IPS-18c (cell line): ENCODE measurements at regions not wholly inside any gene's neighbourhood (a gene's known extent, or its start where the extent isn't known, plus 50 kb on each side); places are given as distances from the start of the nearest gene placed in this dataset.

Experiments used
- H3K4me3 ChIP-seq: 2 replicates; pipeline ENCODE4 v1.7.0; 2013; ENCODE audit warnings: low read depth, mild to moderate bottlenecking, low read length, moderate library complexity; ENCODE audit not compliant: insufficient read depth
- H3K9me3 ChIP-seq: one replicate; pipeline ENCODE4 v1.6.1; 2013; ENCODE audit warnings: mild to moderate bottlenecking, low read length, moderate library complexity; ENCODE audit not compliant: control insufficient read depth, insufficient read depth

DNA sequence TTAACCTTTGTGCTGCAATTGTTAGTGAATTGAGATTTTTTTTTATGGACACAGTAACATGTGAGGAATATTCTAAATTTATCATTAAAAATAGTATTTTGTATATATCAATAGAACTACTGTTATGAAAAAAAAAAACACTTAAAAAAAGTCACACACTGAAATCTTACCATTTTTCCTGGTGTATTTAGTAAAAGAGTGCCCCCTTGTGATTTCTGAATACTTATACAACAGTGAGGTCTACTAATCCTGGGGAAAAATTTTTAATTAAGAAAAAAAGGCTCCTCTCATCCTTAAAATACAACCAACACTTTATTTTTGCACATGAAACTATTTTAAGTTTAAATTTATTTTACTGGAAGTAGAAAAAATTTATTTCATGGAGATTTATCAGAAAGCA is 56.4 kb upstream of the SPOCK3 start:
- Histone ChIP-seq H3K4me3 (no peak overlapping the region), H3K9me3 (no peaks in the 10 kb centered on the region)

- H3K9me3 ChIP-seq, result no peaks in the 10 kb centered on the region
- H3K4me3 ChIP-seq, result no peak overlapping the region
Observed at GRCh38 chr4:167308876-167309275, 74.6 kb upstream of the SPOCK3 start.

DNA sequence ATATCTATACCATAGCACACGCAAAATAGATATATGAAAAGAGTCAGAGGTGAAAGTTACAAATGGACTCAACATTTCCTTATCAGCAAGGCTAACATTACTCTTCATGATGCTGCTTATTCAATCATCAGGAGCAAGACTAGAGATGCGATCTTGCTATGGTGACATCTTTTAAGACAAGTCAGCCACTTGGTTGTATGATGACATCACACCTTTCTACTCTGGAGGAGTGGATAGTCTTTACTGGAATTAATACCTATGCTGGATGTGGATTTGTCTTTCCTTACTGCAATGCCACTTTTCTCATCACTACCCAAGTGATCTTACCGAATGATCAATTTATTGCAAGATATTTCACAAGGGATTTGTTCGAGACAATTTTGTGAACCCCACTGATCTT is 87.0 kb upstream of the SPOCK3 start:
- no peaks in the 10 kb centered on the region for H3K9me3 ChIP-seq
- H3K4me3 ChIP-seq, result no peak overlapping the region

- Histone ChIP-seq H3K9me3 (no peaks in the 10 kb centered on the region), H3K4me3 (no peak overlapping the region)
Observed at GRCh38 chr4:167339781-167340180, 105.5 kb upstream of the SPOCK3 start.

DNA sequence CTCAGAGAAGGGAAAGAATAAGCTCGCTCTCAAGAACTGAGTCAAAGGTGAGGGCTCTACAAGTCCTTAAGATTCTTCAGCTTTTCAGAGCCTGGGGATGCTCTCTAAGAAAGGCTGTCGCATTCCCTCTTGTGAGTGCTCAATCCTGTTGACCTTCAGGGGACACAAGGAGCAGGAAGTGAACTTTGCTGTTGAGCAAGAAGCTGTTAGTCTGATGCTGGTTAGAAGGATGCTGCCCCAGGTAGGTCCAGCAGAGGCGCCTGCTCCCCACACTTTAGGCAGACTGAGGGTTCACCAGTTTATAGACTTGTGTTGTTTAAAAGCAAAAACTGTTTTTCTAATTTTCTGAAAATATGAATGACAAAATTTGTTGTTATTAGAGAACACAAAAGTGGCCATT is 125.4 kb upstream of the SPOCK3 start:
- no peak overlapping the region for H3K4me3 ChIP-seq
- H3K9me3 ChIP-seq, result no peaks in the 10 kb centered on the region

- Histone ChIP-seq H3K9me3 (no peaks in the 10 kb centered on the region), H3K4me3 (no peak overlapping the region)
Observed at GRCh38 chr4:167379076-167379835, 145.0 kb upstream of the SPOCK3 start.

DNA sequence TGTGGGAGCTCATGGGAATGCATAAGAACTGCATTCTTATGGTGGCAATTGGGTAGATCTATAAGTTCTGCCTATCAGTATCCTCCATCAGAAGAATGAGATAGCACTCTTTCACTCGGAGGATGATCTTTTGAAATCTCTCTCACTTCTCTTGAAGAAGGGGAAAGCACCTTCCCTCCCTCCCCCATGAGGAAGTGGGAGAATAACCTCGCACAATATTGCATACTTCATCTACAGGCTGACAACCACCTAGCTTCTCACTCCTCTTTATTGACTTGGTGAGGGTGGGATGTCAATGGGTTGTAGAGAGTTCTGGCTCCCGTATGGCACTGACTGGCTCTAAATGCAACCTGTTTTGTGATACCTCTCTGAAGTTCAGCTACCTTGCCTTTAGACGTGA is 146.7 kb upstream of the SPOCK3 start:
- Histone ChIP-seq H3K9me3 (no peaks in the 10 kb centered on the region), H3K4me3 (no peak overlapping the region)

DNA sequence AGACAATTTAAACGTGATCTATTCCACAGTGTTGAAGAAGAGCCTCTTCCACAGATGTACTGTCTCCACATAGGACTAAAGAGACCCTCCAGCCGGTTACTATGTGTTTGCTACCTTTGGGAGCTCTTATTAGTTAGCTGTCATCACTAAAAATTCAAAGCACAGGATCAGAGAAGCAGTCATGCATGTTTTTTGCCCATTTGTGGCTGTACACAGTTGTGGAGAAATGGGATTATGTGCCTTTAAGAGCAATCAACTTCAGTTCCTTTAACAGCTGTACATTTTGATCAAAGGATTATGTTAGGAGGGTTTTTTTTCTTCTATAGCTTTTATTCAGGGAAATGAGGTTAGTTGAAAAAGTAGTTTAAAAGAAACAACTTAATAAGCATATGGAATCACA is 149.0 kb upstream of the SPOCK3 start:
- Histone ChIP-seq H3K4me3 (no peak overlapping the region), H3K9me3 (no peaks in the 10 kb centered on the region)

DNA sequence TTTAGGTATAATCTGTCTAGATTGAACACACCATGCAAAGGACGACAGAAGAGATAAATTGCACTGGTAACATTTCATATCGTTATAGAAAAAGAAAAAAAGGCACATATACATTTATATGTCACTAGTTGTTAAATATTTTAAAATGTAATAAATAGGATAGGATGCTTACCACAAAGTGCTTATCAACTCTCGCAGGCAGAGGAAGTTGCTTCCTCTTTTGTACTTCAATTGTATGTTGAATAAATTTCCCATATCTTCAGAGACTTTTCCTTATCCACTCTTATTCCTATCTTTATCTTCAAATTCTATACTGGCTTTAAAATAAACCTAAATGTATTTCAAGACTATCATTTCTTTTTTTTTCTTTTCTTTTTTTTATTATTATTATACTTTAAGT is 163.3 kb upstream of the SPOCK3 start:
- no peak overlapping the region for H3K4me3 ChIP-seq
- no peaks in the 10 kb centered on the region for H3K9me3 ChIP-seq

DNA sequence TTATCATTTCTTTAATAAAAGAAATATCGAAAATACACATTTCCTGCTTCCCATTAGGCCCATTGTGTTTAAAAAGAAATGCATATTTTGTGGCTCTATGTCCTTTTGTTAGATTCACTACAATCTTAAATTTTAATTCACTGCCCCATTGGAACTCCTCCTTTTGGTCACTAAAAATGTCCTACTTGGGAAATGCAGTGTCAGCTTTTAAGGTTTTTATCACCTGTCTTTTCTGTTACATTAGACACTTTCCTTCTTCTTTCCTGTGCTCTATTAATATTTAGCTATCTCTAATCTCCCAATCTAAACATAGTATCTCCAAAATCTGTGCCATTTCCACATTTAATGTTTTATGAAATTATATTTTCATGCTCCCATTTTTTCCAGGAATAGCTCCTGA is 164.9 kb upstream of the SPOCK3 start:
- no peaks in the 10 kb centered on the region for H3K9me3 ChIP-seq
- no peak overlapping the region for H3K4me3 ChIP-seq

DNA sequence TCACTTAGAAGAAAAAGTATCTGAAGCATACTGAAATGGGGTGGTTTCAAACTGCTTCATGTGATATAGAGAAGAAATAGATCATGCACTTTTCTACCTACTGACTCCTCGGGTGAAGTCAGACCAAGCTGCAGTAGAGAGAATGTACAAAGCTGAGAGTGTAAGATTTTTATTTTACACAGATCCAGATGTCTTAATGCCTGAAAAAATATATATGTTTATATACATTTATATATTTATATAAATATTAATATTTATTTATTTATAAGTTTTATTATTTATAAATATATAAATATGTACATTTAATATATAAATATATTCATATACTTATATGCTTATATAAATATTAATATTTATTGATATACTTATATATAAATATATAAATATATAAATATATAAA is 171.9 kb upstream of the SPOCK3 start:
- Histone ChIP-seq H3K4me3 (no peak overlapping the region), H3K9me3 (no peaks in the 10 kb centered on the region)

DNA sequence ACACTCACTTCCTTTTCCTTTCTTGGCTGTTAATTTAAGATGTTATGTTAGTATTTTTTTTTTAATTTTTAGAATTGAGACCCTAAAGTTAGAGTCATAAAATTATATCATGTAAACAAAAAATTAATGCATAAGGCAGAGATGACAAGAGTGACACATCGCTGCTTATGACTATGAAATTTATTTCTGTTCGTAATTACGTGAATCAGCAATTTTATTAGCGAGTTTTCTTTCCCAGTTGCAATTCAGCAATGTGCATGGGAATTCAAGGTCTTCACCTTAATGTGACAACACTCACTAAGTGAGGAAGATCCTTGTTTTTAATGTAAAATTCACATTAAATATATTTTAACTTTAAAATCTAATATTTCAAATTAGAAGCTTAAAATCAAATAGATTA is 181.2 kb upstream of the SPOCK3 start:
- Histone ChIP-seq H3K9me3 (no peaks in the 10 kb centered on the region), H3K4me3 (no peak overlapping the region)

GRCh38 chr4:167419468-167420140 is 185.3 kb upstream of the SPOCK3 start:
- no peak overlapping the region for H3K4me3 ChIP-seq
- H3K9me3 ChIP-seq, result no peaks in the 10 kb centered on the region

DNA sequence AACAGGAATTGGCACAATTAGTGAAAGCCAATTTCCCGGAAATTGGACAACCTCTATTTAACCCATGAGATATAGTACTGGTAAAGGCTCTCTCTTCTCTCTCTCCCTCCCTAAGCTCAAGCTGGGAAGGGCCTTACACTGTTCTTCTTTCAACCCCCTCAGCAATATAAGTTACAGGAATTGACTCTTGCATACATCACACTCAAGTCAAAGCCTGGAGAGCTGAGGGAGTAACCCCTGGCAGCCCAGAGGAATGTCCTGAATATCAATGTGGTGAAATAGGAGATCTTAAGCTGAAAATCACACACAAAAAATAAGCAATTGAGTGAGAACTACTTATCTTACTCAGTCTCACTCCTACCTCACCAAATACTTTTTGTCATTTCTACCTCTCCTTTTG is 186.9 kb upstream of the SPOCK3 start:
- no peak overlapping the region for H3K4me3 ChIP-seq
- H3K9me3 ChIP-seq, result no peaks in the 10 kb centered on the region

DNA sequence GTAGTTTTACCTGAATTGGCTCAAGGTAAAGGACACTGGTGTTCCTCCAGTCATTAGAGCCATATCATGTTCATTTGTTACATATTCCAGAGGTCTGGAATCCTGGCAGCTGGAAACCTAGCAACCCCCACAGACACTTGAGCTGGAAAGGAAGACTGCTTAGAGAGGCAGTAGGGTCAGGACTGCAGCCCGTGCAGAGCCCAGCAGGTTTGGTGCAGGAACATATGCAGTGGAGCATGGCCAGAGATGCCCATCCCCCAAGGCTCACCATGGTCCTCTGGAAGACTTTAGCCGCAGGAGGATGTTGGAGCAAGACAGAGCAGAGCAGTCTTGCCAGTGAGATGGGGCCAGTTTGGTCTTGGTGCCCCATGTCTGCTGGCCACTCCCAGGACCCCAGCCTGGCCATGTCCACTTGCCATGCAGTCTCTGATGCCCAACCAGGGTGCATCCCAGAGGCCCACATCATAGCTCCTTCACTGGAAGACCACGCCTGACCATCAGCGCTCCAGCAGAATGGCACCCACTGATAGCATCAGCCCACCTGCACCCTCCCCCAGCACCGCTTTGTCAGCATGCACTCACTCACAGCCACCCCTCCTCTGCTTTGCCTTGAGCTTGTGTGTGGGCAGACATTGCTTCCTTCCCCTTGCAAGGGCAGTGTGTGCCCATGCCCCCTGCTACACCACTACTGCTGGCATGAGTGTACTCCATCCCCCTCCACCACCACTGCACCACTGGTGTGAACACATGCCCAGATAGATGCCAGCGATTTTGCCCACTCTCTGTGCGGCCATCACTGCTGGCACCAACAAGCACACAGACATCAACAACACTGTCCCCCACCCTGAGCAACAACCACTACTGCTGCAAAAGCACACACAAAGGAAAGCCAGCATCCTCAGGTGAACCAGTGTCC is 190.3 kb upstream of the SPOCK3 start:
- H3K9me3 ChIP-seq, result no peaks in the 10 kb centered on the region
- H3K4me3 ChIP-seq, result no peak overlapping the region

DNA sequence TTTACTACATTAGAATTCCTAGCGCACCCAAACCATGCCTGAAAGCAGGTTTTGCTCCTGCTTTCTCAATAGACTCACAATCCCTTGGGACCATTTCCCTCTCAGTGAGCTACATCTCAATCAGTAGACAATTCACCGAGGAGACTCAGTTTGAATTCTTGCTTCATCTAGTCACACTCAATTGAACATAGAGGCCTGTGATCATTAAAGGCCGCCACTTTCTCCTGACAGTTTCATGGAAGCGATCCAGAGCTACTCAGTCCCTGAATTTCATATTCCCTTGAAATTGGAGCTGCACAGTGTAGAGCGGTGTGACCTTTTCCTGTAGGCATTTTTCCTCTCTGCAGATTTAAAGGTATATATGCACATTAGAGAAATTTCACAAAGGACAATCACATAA is 193.9 kb upstream of the SPOCK3 start:
- H3K9me3 ChIP-seq, result no peaks in the 10 kb centered on the region
- no peak overlapping the region for H3K4me3 ChIP-seq

GRCh38 chr4:167431371-167431770 is 197.1 kb upstream of the SPOCK3 start:
- H3K9me3 ChIP-seq, result no peaks in the 10 kb centered on the region
- H3K4me3 ChIP-seq, result no peak overlapping the region

DNA sequence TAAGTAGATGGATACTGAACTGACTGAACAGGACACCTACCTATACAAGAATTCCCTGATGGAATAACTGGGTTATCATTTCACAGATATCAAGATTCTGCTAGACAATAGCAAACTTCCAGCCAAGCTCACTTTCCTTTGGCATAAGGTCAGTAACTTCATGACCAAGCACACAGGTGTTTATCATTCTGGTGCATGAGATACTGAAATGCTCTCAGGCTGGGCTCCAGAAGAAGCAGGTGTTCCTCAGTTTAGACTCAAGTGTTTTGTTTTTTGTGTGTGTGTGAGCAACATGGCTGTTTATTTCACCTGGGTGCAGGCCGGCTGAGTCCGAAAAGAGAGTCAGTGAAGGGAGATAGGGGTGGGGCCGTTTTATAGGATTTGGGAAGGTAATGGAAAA is 201.5 kb upstream of the SPOCK3 start:
- Histone ChIP-seq H3K4me3 (no peak overlapping the region), H3K9me3 (no peaks in the 10 kb centered on the region)
